Stimulated activated CD8-positive, alpha-beta memory T cell treated with anti-CD3 and anti-CD28 coated beads, Interleukin-2, amount 100 ng/mL, for 48 hours (primary cell): ENCODE measurements at regions not wholly inside any gene's neighbourhood (a gene's known extent, or its start where the extent isn't known, plus 50 kb on each side); places are given as distances from the start of the nearest gene placed in this dataset.

Experiments
- DNase-seq, 2 donors: peaks; one replicate each; pipeline ENCODE4 v3.0.0-alpha.2; 2020; ENCODE audit warnings: low read depth in 2 of 2

GRCh38 chr13:62696490-62696889 is 1280.8 kb upstream of the PCDH20 start:
- DNase-seq = no peak

- peak in 1 of 2 donors; percentile 0 for DNase-seq
Observed at GRCh38 chr13:62687732-62688131, 1272.1 kb upstream of the PCDH20 start.

- DNase-seq = no peak
Observed at GRCh38 chr13:62684359-62684758, 1268.7 kb upstream of the PCDH20 start.

- DNase-seq = no peak
Observed at GRCh38 chr13:62682788-62683187, 1267.1 kb upstream of the PCDH20 start.

DNA sequence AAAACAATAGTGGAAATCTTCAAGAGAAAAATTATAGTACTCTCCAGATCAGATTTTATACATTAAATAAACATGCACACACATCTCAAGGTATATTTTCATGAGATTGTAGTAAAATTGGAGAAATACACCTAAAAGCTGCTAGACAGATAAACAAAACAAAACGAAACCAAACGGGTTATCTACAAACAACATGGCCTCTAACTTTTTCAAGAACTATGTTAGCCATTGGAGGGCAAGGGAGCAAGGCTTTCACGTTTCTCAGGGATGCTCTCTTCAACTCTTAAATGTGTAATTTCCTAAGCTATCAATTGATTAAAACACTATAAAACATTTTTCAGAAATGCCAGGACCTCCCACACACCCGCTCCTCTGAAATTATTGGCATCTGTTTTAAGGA is 1262.4 kb upstream of the PCDH20 start:
- no peak for DNase-seq

DNA sequence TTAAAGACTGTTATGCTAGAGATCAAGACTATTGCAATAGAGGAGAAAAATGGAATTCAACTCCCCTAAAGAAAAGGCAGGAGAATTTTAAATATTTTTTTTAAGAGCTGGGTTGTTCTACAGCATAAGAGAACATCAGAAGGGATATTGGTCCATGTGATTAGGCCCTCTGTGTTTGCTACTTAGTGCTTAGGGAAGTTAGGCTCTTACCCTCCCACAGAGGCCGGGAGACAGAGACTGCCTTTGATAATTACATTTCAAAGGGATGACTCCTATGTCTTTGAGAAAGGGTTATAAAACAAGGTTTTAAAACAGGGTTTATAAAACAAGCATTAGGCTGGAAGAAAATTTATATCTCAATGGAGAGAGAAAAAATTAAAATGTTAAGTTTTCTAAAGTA is 1248.1 kb upstream of the PCDH20 start:
- no peak for DNase-seq

- no peak for DNase-seq
Observed at GRCh38 chr13:62659365-62659764, 1243.7 kb upstream of the PCDH20 start.

DNA sequence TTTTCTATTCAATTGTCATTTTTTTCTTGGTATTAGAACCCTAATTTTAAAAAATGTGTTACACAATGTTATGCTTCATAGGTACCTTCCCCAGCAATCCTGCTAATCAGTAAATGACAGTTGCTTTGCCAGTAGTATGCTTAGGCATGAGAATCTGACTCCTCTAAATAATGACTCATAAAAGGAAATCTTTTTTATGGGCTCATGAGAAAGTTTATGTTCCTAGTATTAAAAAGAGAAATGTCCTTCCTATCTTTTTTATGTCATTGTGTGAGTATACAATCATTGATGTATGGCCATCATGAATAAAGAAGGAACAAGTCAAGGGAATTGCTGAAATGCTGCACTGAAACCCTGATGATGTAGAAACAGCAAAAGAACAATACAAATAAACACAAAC is 1237.7 kb upstream of the PCDH20 start:
- DNase-seq = no peak

- DNase-seq = no peak
Observed at GRCh38 chr13:62643799-62644524, 1228.3 kb upstream of the PCDH20 start.

DNA sequence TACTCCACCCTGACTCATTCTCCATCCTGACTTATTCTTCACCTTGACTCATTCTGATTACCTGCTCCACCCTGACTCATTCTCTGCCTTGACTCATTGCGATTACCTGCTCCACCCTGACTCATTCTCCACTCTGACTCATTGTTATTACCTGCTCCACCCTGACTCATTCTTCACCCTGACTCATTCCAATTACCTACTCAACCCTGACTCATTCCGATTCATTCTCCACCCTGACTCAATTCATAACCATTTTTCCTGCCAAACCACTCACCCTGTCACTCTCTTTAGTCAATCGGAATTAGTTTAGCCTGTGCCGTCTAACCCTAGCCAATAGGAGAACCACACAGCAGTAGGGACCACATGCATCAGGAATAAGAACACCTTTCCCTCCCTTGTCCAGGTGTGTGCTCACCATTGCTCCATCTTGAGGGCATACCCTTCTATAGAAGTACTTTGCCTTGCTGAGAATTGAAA is 1227.4 kb upstream of the PCDH20 start:
- no peak for DNase-seq

GRCh38 chr13:62635161-62635560 is 1219.5 kb upstream of the PCDH20 start:
- DNase-seq = no peak

DNA sequence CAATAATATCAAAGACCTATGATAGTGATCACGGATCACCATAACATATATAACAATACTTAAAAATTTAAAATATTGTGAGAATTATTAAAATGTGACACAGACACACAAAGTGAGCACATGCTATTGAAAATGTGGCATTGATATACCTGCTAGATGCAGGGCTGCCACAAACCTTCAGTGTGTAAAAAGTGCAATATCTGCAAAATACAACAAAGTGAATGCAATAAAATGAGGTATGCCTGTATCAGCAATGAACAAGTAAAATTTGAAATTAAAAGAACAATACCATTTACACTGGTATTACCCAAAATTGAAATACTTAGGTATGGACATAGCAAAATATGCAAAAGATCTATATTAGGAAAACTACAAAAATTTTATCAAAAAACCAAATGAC is 1217.8 kb upstream of the PCDH20 start:
- no peak for DNase-seq

GRCh38 chr13:62631619-62632018 is 1216.0 kb upstream of the PCDH20 start:
- DNase-seq = no peak

- DNase-seq = no peak
Observed at GRCh38 chr13:62631124-62631523, 1215.5 kb upstream of the PCDH20 start.

DNA sequence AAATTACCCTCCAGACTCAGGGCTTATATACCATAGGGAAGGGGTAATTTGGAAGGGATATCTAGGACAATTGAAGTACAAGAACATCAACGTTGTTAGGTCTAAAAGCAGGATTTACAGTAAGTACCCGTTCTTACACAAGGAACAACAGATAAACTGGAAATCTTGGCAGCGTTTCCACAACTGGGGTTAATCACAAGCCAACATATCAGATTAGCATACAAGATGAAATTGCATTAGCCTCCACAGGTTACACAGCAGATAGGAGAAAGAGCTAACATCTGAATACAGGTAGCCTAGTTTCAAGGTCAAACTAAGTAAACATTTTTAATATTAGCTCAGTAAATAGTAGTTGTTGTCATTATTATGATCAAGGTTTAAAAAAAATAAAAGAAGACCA is 1214.0 kb upstream of the PCDH20 start:
- DNase-seq = no peak

DNA sequence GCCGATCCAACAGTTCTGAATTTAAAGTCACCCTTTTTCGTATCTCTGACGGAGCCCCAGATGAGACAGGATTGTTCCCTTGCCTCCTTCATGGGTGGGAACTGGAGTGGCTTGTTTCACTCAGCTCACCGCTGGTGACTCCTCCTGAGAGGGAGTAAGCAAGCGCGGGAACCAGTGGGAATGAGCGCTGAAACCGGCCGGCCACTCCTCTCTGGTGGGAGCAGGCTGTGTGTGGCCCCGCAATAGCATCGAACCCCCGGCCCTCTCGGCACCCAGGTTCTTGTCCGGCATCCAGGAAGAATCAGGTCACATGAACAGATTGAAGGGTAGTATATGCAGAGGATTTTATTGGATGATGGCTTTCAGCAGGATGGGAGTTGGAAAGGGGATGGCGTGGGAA is 1211.6 kb upstream of the PCDH20 start:
- DNase-seq = no peak

- no peak for DNase-seq
Observed at GRCh38 chr13:62626771-62627170, 1211.1 kb upstream of the PCDH20 start.

DNA sequence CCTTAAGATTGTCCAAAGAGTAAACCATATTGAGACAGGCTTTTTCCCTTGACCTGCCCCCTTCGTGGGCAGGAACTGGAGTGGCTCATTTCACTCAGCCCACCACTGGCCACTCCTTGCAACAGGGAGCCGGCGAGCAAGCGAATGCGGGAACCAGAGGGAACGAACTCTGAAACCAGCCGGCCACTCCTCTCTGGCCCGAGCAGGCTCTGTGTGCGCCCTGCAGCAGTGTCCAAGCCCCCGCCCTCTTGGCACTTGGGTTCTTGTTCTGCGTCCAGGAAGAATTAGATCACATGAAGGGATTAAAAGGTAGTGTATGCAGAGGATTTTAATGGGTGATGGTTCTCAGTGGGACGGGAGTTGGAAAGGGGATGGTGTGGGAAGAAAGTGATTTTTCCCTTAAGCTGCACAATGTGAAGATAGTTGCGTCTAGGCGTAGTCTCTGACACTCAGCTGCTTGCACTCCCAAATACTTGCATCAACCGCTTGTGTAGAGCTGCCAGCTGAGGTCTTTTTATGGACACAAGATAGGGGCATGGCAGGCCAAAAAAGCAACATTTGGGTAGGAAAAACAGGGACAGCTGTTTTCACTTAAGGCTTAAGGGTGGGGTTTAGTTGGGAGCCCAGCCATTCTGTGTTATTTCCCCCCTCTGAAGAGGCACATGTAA is 1209.7 kb upstream of the PCDH20 start:
- DNase-seq = no peak

- DNase-seq = no peak
Observed at GRCh38 chr13:62613819-62614218, 1198.2 kb upstream of the PCDH20 start.

DNA sequence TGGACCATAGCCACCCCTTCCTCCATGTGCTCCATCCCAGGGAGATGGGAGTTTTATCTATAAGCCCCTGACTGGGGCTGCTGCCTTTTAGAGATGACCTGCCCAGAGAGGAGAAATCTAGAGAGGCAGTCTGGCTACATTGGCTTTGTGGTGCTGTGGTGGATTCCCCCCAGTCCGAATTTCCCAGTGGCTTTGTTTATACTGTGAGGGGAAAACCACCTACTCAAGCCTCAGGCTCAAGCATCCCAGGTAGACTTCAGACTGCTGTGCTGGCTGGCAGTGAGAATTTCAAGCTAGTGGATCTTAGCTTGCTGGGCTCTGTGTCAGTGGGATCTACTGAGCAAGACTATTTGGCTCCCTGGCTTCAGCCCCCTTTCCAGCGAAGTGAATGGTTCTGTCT is 1195.7 kb upstream of the PCDH20 start:
- DNase-seq = no peak

DNA sequence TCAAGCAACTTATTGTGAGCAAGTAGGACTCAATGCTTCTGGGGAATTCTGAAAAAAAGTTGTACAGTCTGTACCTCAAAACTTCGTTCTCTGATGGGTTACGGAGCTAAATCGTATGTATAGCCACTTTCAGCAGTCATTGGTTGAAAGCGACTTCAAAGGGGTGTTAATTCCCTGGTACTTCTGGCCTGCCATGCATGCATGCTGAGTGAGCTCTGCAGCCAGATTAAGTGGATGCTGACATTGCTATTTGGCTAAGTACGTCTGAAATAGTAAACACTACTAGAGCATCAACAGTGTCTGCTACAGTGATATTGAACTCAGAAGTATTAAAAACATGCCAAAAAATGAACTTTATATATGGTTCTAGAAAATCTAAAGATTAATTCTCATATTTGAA is 1183.1 kb upstream of the PCDH20 start:
- DNase-seq = no peak

DNA sequence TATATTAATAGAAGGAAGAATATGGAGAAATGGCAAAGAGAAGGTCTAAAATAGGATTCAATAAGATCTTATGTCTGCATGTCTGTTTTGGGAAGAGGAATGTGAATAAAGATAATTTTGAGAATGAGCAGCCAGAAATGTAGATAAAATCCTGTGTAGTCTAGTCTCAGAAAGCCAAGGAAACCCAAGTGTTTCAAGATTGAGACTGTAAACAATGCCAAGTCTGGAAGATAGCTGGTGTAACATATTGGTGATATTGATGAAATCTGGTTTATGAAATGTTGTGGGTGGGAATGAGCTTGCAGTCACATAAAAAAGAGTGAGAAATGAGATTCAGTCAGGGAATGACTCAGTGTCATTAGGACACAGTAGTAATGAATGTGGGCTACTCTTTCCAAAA is 1180.3 kb upstream of the PCDH20 start:
- no peak for DNase-seq

GRCh38 chr13:62593804-62594203 is 1178.2 kb upstream of the PCDH20 start:
- DNase-seq = no peak

DNA sequence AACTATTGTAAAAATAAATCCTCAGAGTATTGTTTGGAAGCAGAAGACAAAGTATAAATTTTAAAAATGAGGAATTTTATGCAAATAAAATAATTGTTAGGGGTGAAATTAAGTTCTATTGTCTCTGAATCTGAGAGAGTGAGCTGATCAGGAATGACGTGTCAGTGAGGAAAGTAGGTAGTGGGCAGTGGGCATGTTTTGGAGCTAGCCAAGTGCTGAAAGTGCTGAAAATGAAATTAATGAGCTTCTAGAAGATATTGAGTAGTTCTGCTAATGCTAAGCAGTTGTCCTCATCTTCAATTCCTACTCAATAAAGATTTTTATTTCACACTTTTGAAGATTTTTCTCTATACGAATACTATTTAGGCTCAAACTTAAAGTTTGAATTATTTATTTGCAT is 1167.8 kb upstream of the PCDH20 start:
- DNase-seq = no peak
